CD1c-positive myeloid dendritic cell (primary cell): ENCODE measurements at regions not wholly inside any gene's neighbourhood (a gene's known extent, or its start where the extent isn't known, plus 50 kb on each side); places are given as distances from the start of the nearest gene placed in this dataset.

ENCODE experiments used
- DNase-seq: peaks from one replicate; pipeline ENCODE4 v3.0.0-alpha.2; 2016; ENCODE audit errors: extremely low spot score

DNA sequence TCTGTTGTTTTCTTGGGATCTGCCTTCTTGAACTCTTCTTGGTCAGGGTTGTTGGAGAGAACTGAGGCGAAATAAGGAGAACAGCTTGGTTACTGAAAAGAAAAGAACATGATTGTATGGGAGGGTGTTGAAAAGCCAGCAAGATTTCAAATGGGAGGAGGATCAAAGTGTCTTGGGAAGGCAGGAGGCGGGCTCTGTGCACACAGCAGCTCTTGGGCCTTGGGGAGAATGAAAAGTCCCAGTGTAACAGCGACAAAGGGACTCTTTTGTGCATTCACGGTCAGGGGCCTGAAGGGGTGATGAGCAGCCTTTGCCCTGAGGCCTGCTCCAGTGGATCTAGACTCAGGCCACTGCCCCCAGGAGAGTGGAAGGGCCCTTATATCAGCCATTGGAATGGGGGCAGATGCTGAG is 135.4 kb downstream of the ADAMTS15 start:
- no peak for DNase-seq

GRCh38 chr11:130585545-130585944 is 137.1 kb downstream of the ADAMTS15 start:
- no peak for DNase-seq

DNA sequence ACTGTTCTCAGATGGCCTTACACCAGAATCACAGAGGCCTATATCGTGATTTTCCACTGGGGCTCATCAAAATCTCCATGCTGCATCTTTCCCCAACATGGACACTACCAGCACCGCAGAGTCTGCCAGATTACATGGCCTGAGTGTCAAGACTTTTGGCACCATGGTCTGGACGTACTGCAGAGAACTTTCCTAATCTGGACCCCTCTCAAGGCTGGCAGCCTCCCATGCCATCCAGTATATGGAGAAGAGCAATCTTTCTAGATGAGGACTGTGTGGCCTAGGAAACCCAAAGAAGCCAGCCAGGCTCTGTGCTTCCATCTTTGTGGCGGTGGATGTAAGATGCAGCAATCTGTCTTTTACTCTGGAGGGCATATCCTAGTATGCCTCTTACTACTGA is 139.2 kb downstream of the ADAMTS15 start:
- no peak for DNase-seq

DNA sequence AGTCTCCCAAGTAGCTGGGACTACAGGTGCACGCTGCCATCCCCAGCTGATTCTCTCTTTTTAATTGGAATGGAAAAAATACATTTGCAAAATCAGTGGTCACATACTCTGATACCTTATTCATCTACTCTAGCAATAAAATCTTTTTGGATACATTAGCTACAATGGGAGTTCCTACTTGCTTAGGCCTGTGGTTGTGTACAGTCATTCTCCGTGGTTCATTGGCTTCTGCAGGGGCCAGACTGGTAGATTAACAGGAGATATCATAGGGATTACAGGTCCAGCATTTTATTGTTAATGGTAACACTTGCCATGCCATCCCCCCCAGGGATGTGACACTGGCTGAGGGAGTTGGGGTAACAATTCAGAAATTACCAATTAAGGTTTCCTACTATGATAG is 140.0 kb downstream of the ADAMTS15 start:
- no peak for DNase-seq

GRCh38 chr11:130592056-130592455 is 143.6 kb downstream of the ADAMTS15 start:
- no peak for DNase-seq

DNA sequence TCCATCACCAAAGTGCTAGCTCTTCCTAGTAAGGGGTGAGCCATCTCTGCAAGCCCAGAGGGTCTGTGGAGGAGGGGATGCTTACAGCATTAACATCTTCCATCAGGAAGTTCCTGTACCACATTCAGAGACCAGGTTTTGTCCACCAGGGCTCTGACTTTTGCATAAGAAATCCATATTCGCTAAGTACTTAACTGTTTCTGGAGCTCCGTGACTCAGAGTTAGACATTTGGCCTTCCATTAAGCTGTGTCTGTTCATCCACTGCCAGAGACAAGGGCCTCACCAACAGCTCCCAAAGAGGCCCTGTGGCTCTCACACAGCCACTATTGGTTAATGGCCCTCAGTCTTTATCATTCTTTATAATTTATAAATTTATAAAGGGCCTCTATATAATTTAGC is 144.6 kb downstream of the ADAMTS15 start:
- no peak for DNase-seq

DNA sequence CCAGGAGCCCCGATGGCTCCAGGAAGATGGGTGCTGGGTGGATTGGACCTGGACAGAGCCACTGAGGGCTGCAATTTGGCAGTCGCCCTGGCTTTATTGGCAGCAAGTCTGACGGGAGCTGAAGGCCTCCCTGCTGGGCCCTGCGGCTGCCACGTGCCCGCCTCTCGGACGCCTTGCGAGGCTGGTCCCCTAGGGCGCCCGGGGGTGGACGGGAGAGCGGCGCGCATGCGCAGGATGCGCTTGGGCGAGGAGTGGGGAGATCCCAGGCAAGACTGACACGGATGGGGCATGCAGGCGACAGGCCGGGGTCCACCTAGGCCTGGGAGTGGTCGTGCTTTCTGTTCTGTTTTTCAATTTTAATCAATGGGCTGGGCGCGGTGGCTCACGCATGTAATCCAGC is 150.0 kb downstream of the ADAMTS15 start:
- no peak for DNase-seq

DNA sequence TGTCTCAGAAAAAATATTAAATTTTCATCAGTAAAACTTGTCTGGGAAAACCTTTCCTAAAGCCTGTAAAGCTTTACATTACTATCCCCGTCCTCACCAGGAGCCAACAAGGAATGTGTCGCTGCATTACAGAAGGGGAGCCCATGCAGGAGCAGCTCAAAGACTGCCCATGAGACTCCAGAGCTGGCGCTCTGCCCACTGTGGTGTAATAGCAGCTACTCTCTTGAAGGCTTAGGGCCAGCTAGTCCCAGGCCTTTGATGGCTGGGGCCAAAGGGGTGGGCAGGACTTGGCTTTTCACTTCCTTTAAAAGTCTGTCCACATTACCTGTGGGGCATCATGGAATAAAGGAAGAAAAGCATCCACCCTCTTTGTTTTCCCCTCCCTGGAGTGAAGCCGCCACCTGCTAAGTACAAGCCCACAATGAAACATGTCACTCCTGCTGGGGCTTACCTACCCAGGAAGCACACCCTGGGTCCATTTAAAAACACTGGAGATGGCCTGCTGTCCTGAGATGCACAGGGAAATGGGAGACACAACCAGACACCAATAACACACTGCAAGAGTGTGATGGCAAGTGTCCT is 150.7 kb downstream of the ADAMTS15 start:
- no peak for DNase-seq

- DNase-seq, result no peak
These were observed 151.7 kb downstream of the ADAMTS15 start for GRCh38 chr11:130600139-130600538.

GRCh38 chr11:130600616-130601015 is 152.2 kb downstream of the ADAMTS15 start:
- DNase-seq, result no peak

DNA sequence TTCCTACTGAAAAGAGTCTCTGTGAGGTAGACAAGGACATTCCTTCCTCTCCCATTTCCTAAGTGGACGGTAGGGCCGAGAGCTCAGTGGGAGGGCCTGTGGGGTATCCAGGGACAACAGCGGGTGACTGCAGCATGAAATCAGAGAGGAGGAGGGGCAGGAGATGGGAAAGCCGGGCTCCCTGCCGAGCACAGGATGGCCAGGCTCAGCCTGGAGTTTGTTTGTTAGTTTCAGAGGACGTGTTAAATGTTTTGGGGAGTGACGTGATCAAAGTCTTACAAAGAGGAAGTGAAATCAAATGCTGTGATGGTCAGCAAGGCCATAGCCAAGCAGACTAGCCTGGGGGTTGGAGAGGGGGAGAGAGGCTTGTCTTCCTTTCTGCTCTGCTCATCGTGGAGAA is 152.7 kb downstream of the ADAMTS15 start:
- no peak for DNase-seq

DNA sequence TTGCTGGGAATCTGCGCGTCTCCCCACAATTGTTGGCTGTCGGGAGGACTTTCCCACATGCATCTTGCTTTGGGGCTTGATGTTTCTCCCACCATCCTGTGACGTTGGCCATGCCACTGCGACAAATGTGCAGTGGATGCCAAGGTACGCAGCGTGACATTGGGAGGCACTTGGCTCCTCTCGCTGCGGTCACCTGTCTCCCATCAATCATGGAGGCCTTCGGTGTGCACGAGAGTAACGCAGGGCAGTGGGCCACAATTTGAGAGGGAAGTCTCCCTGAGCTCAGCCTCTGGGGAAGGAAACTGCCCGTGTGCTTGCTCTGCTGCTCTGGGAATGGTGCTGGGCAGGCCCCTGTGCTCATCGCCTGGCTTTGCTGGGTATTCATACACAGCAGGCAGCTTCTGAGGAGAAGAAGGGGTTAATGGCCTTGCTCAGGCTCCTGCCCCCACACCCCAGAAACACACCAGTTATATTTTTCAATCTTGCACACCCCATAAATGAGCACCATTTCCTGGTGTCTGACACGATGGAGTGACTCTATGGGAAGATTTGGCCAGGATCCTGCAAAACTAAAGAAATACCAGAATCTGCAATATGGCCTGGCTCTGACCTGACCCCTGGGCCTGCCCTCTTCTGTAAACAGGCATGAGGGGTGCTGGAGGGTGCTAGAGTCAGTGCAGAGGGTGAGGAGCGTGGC is 153.5 kb downstream of the ADAMTS15 start:
- DNase-seq, result no peak

- DNase-seq, result no peak
These were observed 154.3 kb downstream of the ADAMTS15 start for GRCh38 chr11:130602641-130603334.

DNA sequence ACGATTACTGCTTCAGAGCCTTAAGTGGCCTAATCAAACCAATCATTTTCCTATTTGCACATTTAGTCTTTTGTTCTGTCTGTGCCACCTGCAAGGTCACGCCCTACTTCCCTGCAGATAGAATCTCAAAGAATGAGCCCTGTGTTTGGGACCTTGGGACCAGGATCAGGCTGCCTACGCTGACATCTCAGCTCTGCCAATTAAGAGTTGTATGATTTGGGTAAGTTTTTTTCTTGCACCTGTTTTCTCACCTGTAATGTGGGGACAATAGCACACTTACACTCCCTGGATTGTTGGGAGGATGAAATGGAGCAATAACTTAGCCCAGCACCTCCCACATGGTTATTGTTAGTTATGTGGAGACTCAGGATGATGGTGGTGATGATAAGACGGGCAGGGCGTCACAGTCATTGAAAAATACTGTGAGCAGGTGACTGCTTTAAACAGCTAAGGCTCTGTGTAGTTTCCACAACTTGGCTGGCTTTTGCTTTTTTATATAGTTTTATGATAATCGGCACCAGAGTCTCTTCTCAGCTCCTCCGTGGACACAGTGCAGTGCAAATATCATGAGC is 155.0 kb downstream of the ADAMTS15 start:
- DNase-seq, result no peak

DNA sequence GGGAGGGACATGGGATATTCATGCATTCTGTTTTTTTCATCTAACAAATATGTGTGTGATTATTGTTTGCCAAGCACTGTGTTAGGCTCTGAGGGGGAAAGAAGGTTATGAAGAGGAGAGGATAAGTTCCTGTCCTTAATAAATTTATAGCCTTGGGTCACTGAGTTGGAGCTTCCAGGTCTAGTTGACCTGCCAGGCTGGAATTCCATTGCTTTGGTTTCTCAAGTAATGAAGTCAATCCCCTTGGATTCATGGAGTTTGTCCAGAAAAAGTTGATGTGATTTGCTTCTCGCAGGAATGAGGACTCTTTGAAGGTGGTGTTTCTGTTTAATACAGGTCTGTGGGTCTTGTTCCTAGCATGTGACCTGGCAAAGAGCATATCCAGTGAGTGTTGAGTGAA is 156.2 kb downstream of the ADAMTS15 start:
- no peak for DNase-seq

GRCh38 chr11:130606178-130606577 is 157.7 kb downstream of the ADAMTS15 start:
- no peak for DNase-seq

DNA sequence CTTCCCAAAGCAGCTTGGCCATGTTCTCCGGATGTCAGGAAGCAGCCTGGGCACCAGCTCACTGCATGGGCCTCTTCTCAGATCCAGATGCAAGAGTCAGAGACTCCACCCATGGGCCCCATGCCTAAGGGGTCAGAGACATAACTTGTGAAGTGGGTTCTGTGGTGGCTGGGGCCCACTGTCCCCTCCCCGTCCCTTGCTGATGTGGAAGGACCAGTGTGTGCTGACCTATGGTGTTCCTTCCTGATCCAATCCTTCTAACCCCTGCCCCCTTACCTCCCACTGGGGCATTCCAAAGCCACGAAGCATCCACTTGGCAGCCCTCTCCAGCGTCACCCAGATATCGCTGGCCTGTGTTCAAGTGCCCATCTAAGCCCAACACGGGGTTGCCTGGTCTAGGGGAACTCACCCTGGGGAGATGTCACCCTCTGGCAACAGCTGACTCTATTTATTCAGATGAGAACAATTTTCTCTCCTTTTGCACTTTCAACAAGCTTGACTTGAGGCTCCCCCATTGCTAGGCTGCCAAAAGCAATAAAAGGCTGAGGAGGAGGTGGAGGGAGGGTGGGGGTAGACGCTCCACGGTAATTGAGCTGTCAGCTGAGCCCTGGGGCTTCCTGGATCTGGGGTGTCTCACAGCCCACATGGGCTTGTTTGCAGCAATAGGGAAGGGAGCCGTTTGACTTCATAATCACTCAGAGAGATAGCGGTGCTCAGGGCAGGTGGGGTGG is 158.5 kb downstream of the ADAMTS15 start:
- DNase-seq, result no peak

GRCh38 chr11:130608287-130608686 is 159.8 kb downstream of the ADAMTS15 start:
- DNase-seq, result no peak

DNA sequence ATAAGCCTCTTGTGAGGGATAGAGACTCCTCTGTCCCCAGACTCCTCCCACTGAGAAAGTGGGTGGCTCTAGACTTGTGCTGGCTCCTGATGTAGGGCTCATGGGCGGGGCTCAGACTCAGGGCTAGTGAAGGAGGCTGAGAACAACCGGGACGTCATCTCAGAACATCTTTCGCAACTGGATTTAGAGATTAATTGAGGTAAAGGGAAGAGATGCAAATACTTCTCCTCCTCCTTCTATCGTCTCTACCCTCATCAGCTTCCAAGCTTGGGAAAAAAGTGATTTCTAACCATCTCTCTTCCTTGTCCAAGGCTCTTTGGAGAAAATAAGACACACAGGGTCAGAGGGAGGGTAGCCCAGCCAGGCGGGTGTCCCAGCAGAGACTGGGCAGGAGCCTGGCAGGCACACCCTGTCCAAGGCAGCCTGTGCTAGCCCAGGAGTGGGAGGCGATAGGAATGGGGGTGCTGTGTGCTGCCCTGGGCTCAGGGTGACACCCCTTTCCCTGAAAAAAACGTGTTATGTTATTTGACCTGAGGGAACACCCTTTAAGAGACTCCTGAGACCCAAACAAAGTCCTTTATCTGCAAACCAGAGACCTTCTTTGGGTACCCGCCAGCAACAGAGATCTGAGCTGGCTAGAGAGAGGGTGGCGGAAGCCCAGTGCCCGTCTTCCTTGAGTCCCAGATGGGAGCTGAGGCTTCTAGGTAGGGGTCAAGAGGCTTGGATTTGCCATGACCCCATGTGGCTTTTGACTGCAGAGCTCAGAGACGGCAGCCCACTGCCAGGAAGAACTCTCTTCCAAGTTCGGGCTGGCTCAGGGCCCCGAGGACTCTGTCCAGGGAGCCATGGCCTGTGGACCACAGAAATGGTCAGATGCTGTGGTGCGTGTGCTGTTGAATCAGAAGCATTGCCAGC is 160.9 kb downstream of the ADAMTS15 start:
- no peak for DNase-seq

GRCh38 chr11:130611791-130612251 is 163.4 kb downstream of the ADAMTS15 start:
- DNase-seq, result no peak

DNA sequence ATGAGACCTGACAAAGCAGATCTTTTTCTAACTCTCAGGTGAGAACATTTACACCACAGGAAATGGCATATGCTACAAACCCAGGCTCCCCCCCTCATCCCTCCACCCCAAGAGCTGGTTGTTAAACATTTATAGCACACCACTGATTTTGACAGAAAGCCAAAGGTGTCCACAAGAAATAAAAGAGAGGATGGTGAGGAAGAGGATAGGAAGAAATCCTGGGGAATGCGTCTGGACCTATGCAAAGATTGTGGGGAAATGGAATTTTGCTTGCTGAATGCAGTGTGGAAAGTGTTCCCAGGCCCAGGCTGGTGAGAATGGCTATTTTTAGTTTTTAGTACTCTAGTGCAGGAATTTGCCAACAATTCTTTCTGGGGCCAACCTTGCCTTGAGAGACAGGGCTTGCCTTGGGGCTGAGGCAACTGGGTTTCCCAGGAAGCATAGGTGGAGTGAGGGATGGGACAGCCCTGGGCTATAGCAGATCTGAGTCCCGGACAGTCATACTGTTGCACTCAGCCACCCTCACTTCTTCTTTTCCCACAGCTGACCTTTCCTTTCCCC is 163.9 kb downstream of the ADAMTS15 start:
- DNase-seq, result peak; percentile 20
